ENCODE measurements at regions not wholly inside any gene's neighbourhood (a gene's known extent, or its start where the extent isn't known, plus 50 kb on each side); places are given as distances from the start of the nearest gene placed in this dataset.

GRCh38 chr13:57409656-57410055, 221.9 kb upstream of the PCDH17 start:
- H3K4me1 ChIP-seq: no peaks in the 10 kb centered on the region
- 94 to 100% (median 100%) methylated on average over 1 of the region's 1 CpG for WGBS, 5 donors

GRCh38 chr13:57418067-57418677, 213.4 kb upstream of the PCDH17 start:
- intact Hi-C loops (cut with DNase I; ENCODE audit: low total_unique reads): no loop called here
- TF ChIP-seq CTCF (IDR thresholded peaks at IDR 0.05) (no peak), POLR2A (IDR thresholded peaks at IDR 0.05) (no peak), EP300 (IDR thresholded peaks at IDR 0.05) (no peak), POLR2AphosphoS5 (IDR thresholded peaks at IDR 0.05) (no peak)

More at GRCh38 chr13:57409656-57410055, 221.9 kb upstream of the PCDH17 start:
- no peaks in the 10 kb centered on the region for H3K27me3 ChIP-seq
- DNase-seq: no peak
- peaks cover 0 to 25% (median 0%) of the 10 kb centered on the region in 4 donors for H3K9me3 ChIP-seq
- H3K27ac ChIP-seq: no peak overlapping the region
- intact Hi-C loops (cut with DNase I; ENCODE audit: low total_unique reads): no loop called here
- H3K4me3 ChIP-seq: no peak overlapping the region
- H3K36me3 ChIP-seq: no peaks in the 10 kb centered on the region
- TF ChIP-seq POLR2A (IDR thresholded peaks at IDR 0.05) (no peak), POLR2AphosphoS5 (IDR thresholded peaks at IDR 0.05) (no peak), EP300 (IDR thresholded peaks at IDR 0.05) (no peak), CTCF (IDR thresholded peaks at IDR 0.05) (no peak)

GRCh38 chr13:57424379-57424778, 207.2 kb upstream of the PCDH17 start:
- WGBS, 5 donors: 30 to 50% (median 41%) methylated on average over 1 of the region's 1 CpG
- no peak for TF ChIP-seq EP300 (IDR thresholded peaks at IDR 0.05)
- no peak for TF ChIP-seq CTCF (IDR thresholded peaks at IDR 0.05)
- TF ChIP-seq POLR2AphosphoS5 (IDR thresholded peaks at IDR 0.05): no peak
- no peak for TF ChIP-seq POLR2A (IDR thresholded peaks at IDR 0.05)

More at GRCh38 chr13:57418067-57418677, 213.4 kb upstream of the PCDH17 start:
- H3K36me3 ChIP-seq: no peaks in the 10 kb centered on the region
- no peaks in the 10 kb centered on the region for H3K9me3 ChIP-seq
- no peak overlapping the region for H3K4me3 ChIP-seq
- WGBS, 5 donors: 74 to 81% (median 78%) methylated on average over 6 of the region's 6 CpGs
- H3K27ac ChIP-seq: no peak overlapping the region
- no peaks in the 10 kb centered on the region for H3K4me1 ChIP-seq
- DNase-seq: no peak
- no peaks in the 10 kb centered on the region for H3K27me3 ChIP-seq

GRCh38 chr13:57425531-57425930, 206.0 kb upstream of the PCDH17 start:
- TF ChIP-seq POLR2AphosphoS5 (IDR thresholded peaks at IDR 0.05) (no peak), EP300 (IDR thresholded peaks at IDR 0.05) (no peak), CTCF (IDR thresholded peaks at IDR 0.05) (no peak), POLR2A (IDR thresholded peaks at IDR 0.05) (no peak)
- Histone ChIP-seq H3K27me3 (no peaks in the 10 kb centered on the region), H3K27ac (no peak overlapping the region), H3K4me3 (no peak overlapping the region), H3K36me3 (no peaks in the 10 kb centered on the region), H3K4me1 (no peaks in the 10 kb centered on the region), H3K9me3 (peaks cover 0 to 40% (median 12%) of the 10 kb centered on the region in 4 donors)
- WGBS, 5 donors: 76 to 95% (median 94%) methylated on average over 2 to 3 of the region's 3 CpGs
- intact Hi-C loops (cut with DNase I; ENCODE audit: low total_unique reads): no loop called here
- no peak for DNase-seq

More at GRCh38 chr13:57424379-57424778, 207.2 kb upstream of the PCDH17 start:
- Histone ChIP-seq H3K27ac (no peak overlapping the region), H3K4me3 (no peak overlapping the region), H3K9me3 (peaks cover 0 to 38% (median 10%) of the 10 kb centered on the region in 4 donors), H3K36me3 (no peaks in the 10 kb centered on the region), H3K27me3 (no peaks in the 10 kb centered on the region), H3K4me1 (no peaks in the 10 kb centered on the region)
- intact Hi-C loops (cut with DNase I; ENCODE audit: low total_unique reads): no loop called here
- no peak for DNase-seq
